ENCODE measurements at regions not wholly inside any gene's neighbourhood (a gene's known extent, or its start where the extent isn't known, plus 50 kb on each side); places are given as distances from the start of the nearest gene placed in this dataset.

DNA sequence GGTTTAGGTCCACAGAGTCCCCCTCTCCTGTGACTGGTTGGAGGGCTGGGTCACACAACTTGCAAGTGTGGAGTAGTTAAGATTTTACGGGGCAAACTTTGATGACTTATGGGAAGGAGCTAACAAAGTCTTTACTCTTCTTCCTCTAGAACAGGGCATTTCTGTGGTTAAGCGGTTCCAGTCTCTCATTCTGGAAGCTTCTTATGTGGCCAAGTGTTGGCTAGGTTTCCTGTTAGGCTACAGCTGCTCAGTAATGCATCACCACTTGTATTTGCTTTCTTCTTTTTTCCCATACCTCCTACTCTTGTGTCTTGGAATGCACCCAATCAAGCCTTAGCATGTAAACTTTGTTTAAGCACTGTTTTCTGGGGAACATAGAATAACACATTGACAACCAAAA, 100.6 kb upstream of the PLAAT1 start:
- Histone ChIP-seq H3K4me1 (ENCODE audit: control insufficient read depth, low read length) (no peaks in the 10 kb centered on the region), H3K4me2 (ENCODE audit: low read length) (no peak overlapping the region), H3K4me3 (ENCODE audit: low read length) (no peak overlapping the region), H3F3A (ENCODE audit: control insufficient read depth, insufficient read depth) (no peaks in the 10 kb centered on the region), H3K79me2 (ENCODE audit: control insufficient read depth, low read length) (no peaks in the 10 kb centered on the region), H4K20me1 (ENCODE audit: control insufficient read depth, insufficient read depth, low read depth, low read length) (no peaks in the 10 kb centered on the region), H3K27me3 (ENCODE audit: control insufficient read depth, low read length) (no peaks in the 10 kb centered on the region), H3K9me2 (replicated peaks; ENCODE audit: control insufficient read depth, low read length) (no peaks in the 10 kb centered on the region), H3K36me3 (ENCODE audit: control insufficient read depth, low read length) (no peaks in the 10 kb centered on the region), H3K9me3 (ENCODE audit: control insufficient read depth, insufficient read depth, low read length) (no peaks in the 10 kb centered on the region), H3K27ac (ENCODE audit: low read depth, low read length) (no peak overlapping the region)
- TF ChIP-seq, protein P1, sequence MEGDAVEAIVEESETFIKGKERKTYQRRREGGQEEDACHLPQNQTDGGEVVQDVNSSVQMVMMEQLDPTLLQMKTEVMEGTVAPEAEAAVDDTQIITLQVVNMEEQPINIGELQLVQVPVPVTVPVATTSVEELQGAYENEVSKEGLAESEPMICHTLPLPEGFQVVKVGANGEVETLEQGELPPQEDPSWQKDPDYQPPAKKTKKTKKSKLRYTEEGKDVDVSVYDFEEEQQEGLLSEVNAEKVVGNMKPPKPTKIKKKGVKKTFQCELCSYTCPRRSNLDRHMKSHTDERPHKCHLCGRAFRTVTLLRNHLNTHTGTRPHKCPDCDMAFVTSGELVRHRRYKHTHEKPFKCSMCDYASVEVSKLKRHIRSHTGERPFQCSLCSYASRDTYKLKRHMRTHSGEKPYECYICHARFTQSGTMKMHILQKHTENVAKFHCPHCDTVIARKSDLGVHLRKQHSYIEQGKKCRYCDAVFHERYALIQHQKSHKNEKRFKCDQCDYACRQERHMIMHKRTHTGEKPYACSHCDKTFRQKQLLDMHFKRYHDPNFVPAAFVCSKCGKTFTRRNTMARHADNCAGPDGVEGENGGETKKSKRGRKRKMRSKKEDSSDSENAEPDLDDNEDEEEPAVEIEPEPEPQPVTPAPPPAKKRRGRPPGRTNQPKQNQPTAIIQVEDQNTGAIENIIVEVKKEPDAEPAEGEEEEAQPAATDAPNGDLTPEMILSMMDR (IDR thresholded peaks at IDR 0.05; ENCODE audit: low read depth, low read length, poor library complexity, severe bottlenecking), result no peak
- TF ChIP-seq EZH2phosphoT487 (IDR thresholded peaks at IDR 0.05; ENCODE audit: borderline replicate concordance, low read length), result no peak

DNA sequence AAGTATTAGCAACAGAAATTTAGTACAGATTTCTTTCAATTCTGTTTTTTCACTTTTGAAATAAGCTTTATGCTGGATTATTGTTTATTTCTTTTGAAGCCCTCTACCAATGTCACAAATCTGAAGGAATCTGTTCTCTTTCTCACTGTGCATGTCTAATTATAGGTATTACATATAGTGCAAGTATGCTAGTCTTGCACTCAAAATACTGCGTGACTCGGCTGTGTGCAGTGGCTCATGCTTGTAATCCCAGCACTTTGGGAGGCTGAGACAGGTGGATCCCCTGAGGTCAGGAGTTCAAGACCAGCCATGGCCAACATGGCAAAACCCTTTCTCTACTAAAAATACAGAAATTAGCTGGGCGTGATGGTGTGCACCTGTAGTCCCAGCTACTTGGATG, 95.8 kb upstream of the PLAAT1 start:
- no peak overlapping the region for H3K4me3 ChIP-seq (ENCODE audit: low read length)
- TF ChIP-seq, protein P1 (IDR thresholded peaks at IDR 0.05; ENCODE audit: low read depth, low read length, poor library complexity, severe bottlenecking), result no peak
- TF ChIP-seq EZH2phosphoT487 (IDR thresholded peaks at IDR 0.05; ENCODE audit: borderline replicate concordance, low read length), result no peak
- H3F3A ChIP-seq (ENCODE audit: control insufficient read depth, insufficient read depth), result no peaks in the 10 kb centered on the region
- no peaks in the 10 kb centered on the region for H3K36me3 ChIP-seq (ENCODE audit: control insufficient read depth, low read length)
- no peaks in the 10 kb centered on the region for H3K27me3 ChIP-seq (ENCODE audit: control insufficient read depth, low read length)
- no peaks in the 10 kb centered on the region for H4K20me1 ChIP-seq (ENCODE audit: control insufficient read depth, insufficient read depth, low read depth, low read length)
- H3K9me3 ChIP-seq (ENCODE audit: control insufficient read depth, insufficient read depth, low read length), result no peaks in the 10 kb centered on the region
- no peaks in the 10 kb centered on the region for H3K4me1 ChIP-seq (ENCODE audit: control insufficient read depth, low read length)
- H3K27ac ChIP-seq (ENCODE audit: low read depth, low read length), result no peak overlapping the region
- H3K4me2 ChIP-seq (ENCODE audit: low read length), result no peak overlapping the region
- no peaks in the 10 kb centered on the region for H3K79me2 ChIP-seq (ENCODE audit: control insufficient read depth, low read length)
- H3K9me2 ChIP-seq (replicated peaks; ENCODE audit: control insufficient read depth, low read length), result no peaks in the 10 kb centered on the region

DNA sequence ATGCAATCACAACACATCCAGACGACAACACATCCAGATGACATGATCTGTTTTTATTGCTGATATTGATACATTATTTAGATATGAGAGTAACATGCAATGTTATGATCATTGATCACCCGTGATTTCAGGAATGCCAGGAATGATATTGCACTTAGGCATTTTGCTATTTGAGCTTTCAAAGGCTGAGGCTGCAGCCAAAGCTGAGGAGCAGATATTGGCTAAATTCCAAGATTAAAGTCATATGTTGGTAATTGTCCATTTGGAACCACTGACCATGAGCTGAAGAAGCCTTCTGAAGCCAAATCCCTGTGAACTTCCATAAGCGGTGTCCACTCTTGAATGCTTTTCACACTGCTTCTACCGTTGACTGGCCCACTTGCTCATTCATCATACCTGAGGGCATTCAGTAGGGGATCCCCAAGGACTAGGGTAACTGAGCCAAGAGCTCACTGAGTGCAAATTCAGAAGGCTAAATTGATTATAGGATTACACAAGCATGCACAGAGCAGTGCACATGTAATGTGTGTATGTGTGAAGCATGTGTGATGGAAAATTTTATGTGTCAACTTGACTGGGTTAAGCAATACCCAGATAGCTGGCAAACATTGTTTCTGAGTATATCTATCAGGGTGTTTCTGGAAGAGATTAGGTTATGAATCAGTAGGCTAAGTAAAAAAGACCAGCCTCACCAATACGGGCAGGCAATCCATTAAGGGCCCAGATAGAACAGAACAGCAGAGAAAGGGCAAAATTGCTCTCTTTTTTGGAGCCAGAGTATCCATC, 92.1 kb upstream of the PLAAT1 start:
- Histone ChIP-seq H3K9me3 (ENCODE audit: control insufficient read depth, insufficient read depth, low read length) (no peaks in the 10 kb centered on the region), H3K4me1 (ENCODE audit: control insufficient read depth, low read length) (no peaks in the 10 kb centered on the region), H3F3A (ENCODE audit: control insufficient read depth, insufficient read depth) (no peaks in the 10 kb centered on the region), H3K4me3 (ENCODE audit: low read length) (no peak overlapping the region), H3K79me2 (ENCODE audit: control insufficient read depth, low read length) (no peaks in the 10 kb centered on the region), H4K20me1 (ENCODE audit: control insufficient read depth, insufficient read depth, low read depth, low read length) (no peaks in the 10 kb centered on the region), H3K36me3 (ENCODE audit: control insufficient read depth, low read length) (no peaks in the 10 kb centered on the region), H3K27me3 (ENCODE audit: control insufficient read depth, low read length) (no peaks in the 10 kb centered on the region), H3K27ac (ENCODE audit: low read depth, low read length) (no peak overlapping the region), H3K4me2 (ENCODE audit: low read length) (no peak overlapping the region), H3K9me2 (replicated peaks; ENCODE audit: control insufficient read depth, low read length) (no peaks in the 10 kb centered on the region)
- no peak for TF ChIP-seq EZH2phosphoT487 (IDR thresholded peaks at IDR 0.05; ENCODE audit: borderline replicate concordance, low read length)
- TF ChIP-seq, protein P1 (IDR thresholded peaks at IDR 0.05; ENCODE audit: low read depth, low read length, poor library complexity, severe bottlenecking), result no peak
